ENCODE measurements at regions not wholly inside any gene's neighbourhood (a gene's known extent, or its start where the extent isn't known, plus 50 kb on each side); places are given as distances from the start of the nearest gene placed in this dataset.

- no peak overlapping the region for H3K4me3 Mint-ChIP-seq
- no peak for ATAC-seq (replicated peaks)
- H3K36me3 Mint-ChIP-seq (ENCODE audit: low read depth) = no peaks in the 10 kb centered on the region
- H3K4me1 Mint-ChIP-seq = no peaks in the 10 kb centered on the region
- no peaks in the 10 kb centered on the region for H3K27me3 Mint-ChIP-seq
- H3K27ac Mint-ChIP-seq = no peak overlapping the region
- H3K9me3 Mint-ChIP-seq = no peaks in the 10 kb centered on the region
Measured at GRCh38 chr15:69824877-69825406, 272.8 kb downstream of the TLE3 start.

GRCh38 chr15:69825941-69826818 lies 271.5 kb downstream of the TLE3 start:
- Mint-ChIP-seq H3K27me3 (no peaks in the 10 kb centered on the region), H3K4me1 (no peaks in the 10 kb centered on the region), H3K36me3 (ENCODE audit: low read depth) (no peaks in the 10 kb centered on the region), H3K4me3 (no peak overlapping the region), H3K27ac (no peak overlapping the region), H3K9me3 (no peaks in the 10 kb centered on the region)
- ATAC-seq (replicated peaks) = no peak

DNA sequence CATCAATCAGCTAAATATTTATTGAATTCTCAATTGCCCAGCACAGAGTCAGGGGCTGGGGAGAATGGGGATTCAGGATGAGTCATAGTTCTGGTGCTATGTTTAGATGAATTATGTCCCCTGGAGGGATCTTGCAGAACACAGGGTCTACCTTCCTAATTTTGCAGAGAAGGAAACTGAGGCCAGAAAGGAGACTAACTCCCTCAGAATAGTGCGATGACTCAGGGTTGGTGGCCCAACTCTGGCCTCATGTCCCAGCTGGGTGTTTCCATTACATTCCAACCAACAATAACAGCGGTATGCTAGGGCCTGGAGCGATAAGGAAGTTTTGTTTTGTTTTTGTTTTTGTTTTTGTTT lies 270.9 kb downstream of the TLE3 start:
- no peaks in the 10 kb centered on the region for H3K36me3 Mint-ChIP-seq (ENCODE audit: low read depth)
- no peak overlapping the region for H3K27ac Mint-ChIP-seq
- no peak for ATAC-seq (replicated peaks)
- H3K27me3 Mint-ChIP-seq = peaks cover 3% of the 10 kb centered on the region
- H3K4me3 Mint-ChIP-seq = no peak overlapping the region
- H3K9me3 Mint-ChIP-seq = no peaks in the 10 kb centered on the region
- H3K4me1 Mint-ChIP-seq = no peaks in the 10 kb centered on the region

- H3K36me3 Mint-ChIP-seq (ENCODE audit: low read depth) = no peaks in the 10 kb centered on the region
- no peak for ATAC-seq (replicated peaks)
- no peak overlapping the region for H3K27ac Mint-ChIP-seq
- H3K4me1 Mint-ChIP-seq = no peaks in the 10 kb centered on the region
- H3K27me3 Mint-ChIP-seq = peaks cover 4% of the 10 kb centered on the region
- H3K9me3 Mint-ChIP-seq = no peaks in the 10 kb centered on the region
- no peak overlapping the region for H3K4me3 Mint-ChIP-seq
Measured at GRCh38 chr15:69827751-69828150, 270.0 kb downstream of the TLE3 start.

DNA sequence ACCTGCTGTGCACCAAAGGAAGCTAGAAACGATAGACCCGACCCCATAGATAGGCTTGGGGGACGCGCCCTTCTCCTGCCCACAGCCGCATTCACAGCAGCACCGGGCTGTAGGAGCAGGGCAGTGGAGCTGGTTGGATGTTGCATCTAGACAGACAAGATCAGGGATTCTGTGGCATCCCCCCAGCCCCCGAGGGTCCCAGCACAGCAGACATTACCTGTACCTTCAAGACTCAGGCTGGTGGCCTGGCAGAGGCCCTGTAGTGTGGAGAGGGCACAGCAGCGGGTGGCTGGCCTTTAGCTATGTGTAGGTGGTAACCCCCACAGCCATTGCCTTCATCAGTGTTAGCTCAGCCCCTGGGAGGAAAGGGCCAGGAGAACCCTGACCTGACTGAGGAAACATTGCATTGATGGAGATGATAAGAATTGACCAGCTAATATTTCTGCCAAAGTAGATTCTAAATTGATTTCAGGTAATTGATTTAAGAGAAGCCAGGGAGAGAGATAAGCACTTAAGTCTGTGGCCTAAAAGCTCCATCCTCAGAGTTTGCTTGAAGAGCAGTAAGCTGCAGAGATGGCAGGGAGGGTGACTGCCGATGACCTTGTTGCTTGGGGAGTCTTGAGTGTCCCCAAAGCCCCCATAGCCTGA lies 269.4 kb downstream of the TLE3 start:
- Mint-ChIP-seq H3K4me1 (no peaks in the 10 kb centered on the region), H3K9me3 (no peaks in the 10 kb centered on the region), H3K27me3 (peaks cover 4% of the 10 kb centered on the region), H3K4me3 (no peak overlapping the region), H3K36me3 (ENCODE audit: low read depth) (no peaks in the 10 kb centered on the region), H3K27ac (no peak overlapping the region)
- no peak for ATAC-seq (replicated peaks)

DNA sequence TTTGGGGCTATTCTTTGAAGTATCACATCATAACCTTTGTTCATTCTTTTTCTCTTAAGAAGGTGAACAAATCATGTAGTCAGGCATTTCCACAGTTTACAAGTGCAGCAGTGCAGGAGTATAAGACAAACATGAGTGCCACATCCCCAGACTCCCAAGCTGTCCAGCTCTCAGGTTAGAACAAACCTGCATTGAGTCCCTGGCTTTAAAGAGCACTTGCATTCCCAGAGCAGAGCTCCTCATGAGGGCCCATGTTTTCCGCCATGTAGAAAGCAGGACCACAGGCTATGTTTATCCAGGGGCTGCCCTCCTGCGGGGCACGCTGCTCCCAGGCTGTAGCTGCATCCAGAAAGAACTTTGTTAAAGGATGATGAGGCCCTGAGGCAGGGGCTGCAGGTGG lies 267.7 kb downstream of the TLE3 start:
- H3K9me3 Mint-ChIP-seq = no peaks in the 10 kb centered on the region
- H3K36me3 Mint-ChIP-seq (ENCODE audit: low read depth) = no peaks in the 10 kb centered on the region
- no peak overlapping the region for H3K4me3 Mint-ChIP-seq
- no peak for ATAC-seq (replicated peaks)
- no peak overlapping the region for H3K27ac Mint-ChIP-seq
- H3K4me1 Mint-ChIP-seq = no peaks in the 10 kb centered on the region
- peaks cover 4% of the 10 kb centered on the region for H3K27me3 Mint-ChIP-seq

GRCh38 chr15:69830430-69830829 lies 267.3 kb downstream of the TLE3 start:
- H3K4me1 Mint-ChIP-seq = no peaks in the 10 kb centered on the region
- ATAC-seq (replicated peaks) = no peak

GRCh38 chr15:69830876-69831275 lies 266.8 kb downstream of the TLE3 start:
- no peaks in the 10 kb centered on the region for H3K9me3 Mint-ChIP-seq
- H3K36me3 Mint-ChIP-seq (ENCODE audit: low read depth) = no peaks in the 10 kb centered on the region
- H3K27me3 Mint-ChIP-seq = peaks cover 4% of the 10 kb centered on the region
- H3K27ac Mint-ChIP-seq = no peak overlapping the region
- no peak overlapping the region for H3K4me3 Mint-ChIP-seq
- no peaks in the 10 kb centered on the region for H3K4me1 Mint-ChIP-seq
- ATAC-seq (replicated peaks) = no peak

More at GRCh38 chr15:69830430-69830829, 267.3 kb downstream of the TLE3 start:
- Mint-ChIP-seq H3K27ac (no peak overlapping the region), H3K27me3 (peaks cover 4% of the 10 kb centered on the region), H3K9me3 (no peaks in the 10 kb centered on the region), H3K4me3 (no peak overlapping the region), H3K36me3 (ENCODE audit: low read depth) (no peaks in the 10 kb centered on the region)

- H3K4me1 Mint-ChIP-seq = no peaks in the 10 kb centered on the region
- no peak overlapping the region for H3K4me3 Mint-ChIP-seq
Measured at GRCh38 chr15:69834267-69834666, 263.4 kb downstream of the TLE3 start.

DNA sequence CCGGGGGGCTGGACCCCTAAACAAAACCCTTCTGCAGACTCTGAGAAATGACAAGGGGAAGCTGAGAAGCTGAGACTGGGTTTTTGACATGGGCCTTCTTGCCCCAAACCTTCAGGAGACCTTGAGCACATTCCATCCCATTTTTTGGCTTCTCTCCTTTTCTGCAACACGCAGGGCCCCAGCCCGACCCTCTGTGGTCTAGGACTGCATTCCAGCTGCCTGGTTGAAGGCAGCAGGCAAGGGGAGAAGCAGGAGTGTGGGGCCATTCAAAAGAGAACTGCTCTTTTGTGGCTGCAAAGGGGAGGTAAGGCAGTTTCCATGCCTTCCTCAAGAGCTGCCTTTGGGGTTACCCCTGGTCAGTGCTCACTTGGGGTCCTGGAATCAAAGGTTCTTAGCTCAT lies 263.0 kb downstream of the TLE3 start:
- Mint-ChIP-seq H3K9me3 (no peaks in the 10 kb centered on the region), H3K27ac (no peak overlapping the region), H3K4me1 (no peaks in the 10 kb centered on the region), H3K27me3 (peaks cover 4% of the 10 kb centered on the region), H3K4me3 (no peak overlapping the region), H3K36me3 (ENCODE audit: low read depth) (no peaks in the 10 kb centered on the region)
- ATAC-seq (replicated peaks) = no peak

More at GRCh38 chr15:69834267-69834666, 263.4 kb downstream of the TLE3 start:
- H3K27me3 Mint-ChIP-seq = peaks cover 4% of the 10 kb centered on the region
- no peaks in the 10 kb centered on the region for H3K36me3 Mint-ChIP-seq (ENCODE audit: low read depth)
- H3K9me3 Mint-ChIP-seq = no peaks in the 10 kb centered on the region
- ATAC-seq (replicated peaks) = no peak
- H3K27ac Mint-ChIP-seq = peak overlapping the region; percentile 43

GRCh38 chr15:69836048-69836447 lies 261.7 kb downstream of the TLE3 start:
- Mint-ChIP-seq H3K27ac (no peak overlapping the region), H3K9me3 (no peaks in the 10 kb centered on the region), H3K4me3 (no peak overlapping the region), H3K27me3 (peaks cover 4% of the 10 kb centered on the region), H3K36me3 (ENCODE audit: low read depth) (no peaks in the 10 kb centered on the region), H3K4me1 (no peaks in the 10 kb centered on the region)
- no peak for ATAC-seq (replicated peaks)

GRCh38 chr15:69836526-69837230 lies 261.0 kb downstream of the TLE3 start:
- H3K27me3 Mint-ChIP-seq = peaks cover 3% of the 10 kb centered on the region
- H3K4me1 Mint-ChIP-seq = no peaks in the 10 kb centered on the region
- no peaks in the 10 kb centered on the region for H3K36me3 Mint-ChIP-seq (ENCODE audit: low read depth)
- no peaks in the 10 kb centered on the region for H3K9me3 Mint-ChIP-seq
- no peak overlapping the region for H3K27ac Mint-ChIP-seq
- no peak for ATAC-seq (replicated peaks)
- H3K4me3 Mint-ChIP-seq = no peak overlapping the region

DNA sequence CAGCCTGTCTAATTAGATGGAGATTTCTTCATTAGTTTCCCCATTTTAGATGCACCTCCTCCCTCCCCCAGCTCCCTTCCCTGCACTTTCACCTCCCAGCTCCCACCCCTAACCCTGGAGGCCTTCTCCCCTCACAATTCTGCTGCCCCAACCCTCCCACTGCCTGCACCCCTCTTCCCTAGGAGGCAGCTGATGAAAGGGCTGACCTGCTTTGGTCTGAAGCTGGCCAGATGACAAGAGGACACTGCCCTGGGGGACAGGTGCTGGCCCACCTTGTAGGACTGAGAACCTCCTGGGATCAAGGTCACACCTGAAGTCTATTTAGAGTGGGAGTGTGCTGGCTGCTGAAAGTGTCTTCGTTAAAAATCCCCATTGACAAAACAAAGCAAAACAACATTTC lies 259.4 kb downstream of the TLE3 start:
- H3K4me3 Mint-ChIP-seq = no peak overlapping the region
- H3K36me3 Mint-ChIP-seq (ENCODE audit: low read depth) = no peaks in the 10 kb centered on the region
- no peak for ATAC-seq (replicated peaks)
- H3K9me3 Mint-ChIP-seq = no peaks in the 10 kb centered on the region
- H3K4me1 Mint-ChIP-seq = no peaks in the 10 kb centered on the region
- no peaks in the 10 kb centered on the region for H3K27me3 Mint-ChIP-seq
- H3K27ac Mint-ChIP-seq = no peak overlapping the region

- no peaks in the 10 kb centered on the region for H3K4me1 Mint-ChIP-seq
- H3K27me3 Mint-ChIP-seq = no peaks in the 10 kb centered on the region
- no peaks in the 10 kb centered on the region for H3K9me3 Mint-ChIP-seq
- ATAC-seq (replicated peaks) = no peak
- H3K27ac Mint-ChIP-seq = no peak overlapping the region
- H3K36me3 Mint-ChIP-seq (ENCODE audit: low read depth) = no peaks in the 10 kb centered on the region
- no peak overlapping the region for H3K4me3 Mint-ChIP-seq
Measured at GRCh38 chr15:69838994-69839393, 258.7 kb downstream of the TLE3 start.

Measured in activated T-helper 17 cell treated with anti-CD3 and anti-CD28 coated beads, Interleukin-2, amount 50 U/mL, for 72 hours (primary cell).